IMR-90 (cell line): ENCODE measurements at regions not wholly inside any gene's neighbourhood (a gene's known extent, or its start where the extent isn't known, plus 50 kb on each side); places are given as distances from the start of the nearest gene placed in this dataset.
A peak's percentile ranks its signal among the peaks of the same experiment; 100 is the strongest.
"Not testable (repeated sequence)": the region's sequence is repeated elsewhere in the genome, so short reads cannot be mapped to it uniquely, and the experiment has no call there.

ENCODE experiments used
- BHLHE40 ChIP-seq: fragments of 150-350 bp; IDR thresholded peaks from 2 replicates; pipeline ENCODE4 v1.6.1; 2016; ENCODE audit warnings: mild to moderate bottlenecking, low read depth, low read length
- CEBPB ChIP-seq: IDR thresholded peaks from 2 replicates; pipeline ENCODE4 v1.6.1; 2012; ENCODE audit warnings: low read depth, low read length, improper control_type of control experiment
- MAFK ChIP-seq: IDR thresholded peaks from 2 replicates; pipeline ENCODE4 v1.6.1; 2012; ENCODE audit warnings: low read depth, low read length, improper control_type of control experiment
- MAZ ChIP-seq: IDR thresholded peaks from 2 replicates; pipeline ENCODE4 v1.6.1; 2012; ENCODE audit warnings: low read depth, mild to moderate bottlenecking, low read length, improper control_type of control experiment, moderate library complexity, borderline replicate concordance
- MXI1 ChIP-seq: IDR thresholded peaks from 2 replicates; pipeline ENCODE4 v1.6.1; 2012; ENCODE audit warnings: low read depth, mild to moderate bottlenecking, low read length, moderate library complexity, borderline replicate concordance
- NFE2L2 ChIP-seq: fragments of 150-350 bp; IDR thresholded peaks from 2 replicates; pipeline ENCODE4 v1.6.1; 2016; ENCODE audit warnings: low read depth, mild to moderate bottlenecking, low read length
- POLR2A ChIP-seq: IDR thresholded peaks from 2 replicates; pipeline ENCODE4 v1.6.1; 2012; ENCODE audit warnings: mild to moderate bottlenecking, low read depth, low read length
- RAD21 ChIP-seq: IDR thresholded peaks from 2 replicates; pipeline ENCODE4 v1.6.1; 2012; ENCODE audit warnings: low read length, improper control_type of control experiment
- RCOR1 ChIP-seq: IDR thresholded peaks from 2 replicates; pipeline ENCODE4 v1.6.1; 2012; ENCODE audit warnings: mild to moderate bottlenecking, low read length, improper control_type of control experiment; ENCODE audit not compliant: insufficient replicate concordance
- RFX5 ChIP-seq: IDR thresholded peaks from 2 replicates; pipeline ENCODE4 v1.8.0; 2012; ENCODE audit warnings: low read depth, mild to moderate bottlenecking, low read length, moderate library complexity
- SMC3 ChIP-seq: fragments of 150-350 bp; IDR thresholded peaks from 2 replicates; pipeline ENCODE4 v1.6.1; 2016; ENCODE audit warnings: low read depth, mild to moderate bottlenecking, antibody characterized with exemption, low read length, moderate library complexity
- TF ChIP-seq, protein P1 (sequence below): conservative IDR thresholded peaks from 2 replicates; pipeline ENCODE4 v1.5.1; 2012; ENCODE audit warnings: mild to moderate bottlenecking, low read depth, low read length, improper control_type of control experiment

DNA sequence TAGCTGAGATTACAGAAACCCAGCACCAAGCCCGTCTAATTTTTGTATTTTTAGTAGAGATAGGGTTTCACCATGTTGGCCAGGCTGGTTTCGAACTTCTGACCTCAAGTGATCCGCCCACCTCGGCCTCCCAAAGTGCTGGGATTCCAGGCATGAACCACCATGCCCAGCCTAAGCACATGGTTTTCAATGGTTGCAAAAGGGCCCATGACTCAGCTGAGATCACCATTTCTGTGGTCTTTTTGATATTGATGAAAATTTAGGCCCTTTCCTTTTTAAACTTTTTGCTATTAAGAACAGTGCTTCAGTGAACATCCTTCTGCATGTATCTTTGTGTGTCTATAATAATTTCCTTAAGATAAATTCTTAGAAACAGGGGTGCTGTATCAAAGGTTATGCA, 74.2 kb upstream of the CTBP2 start:
- TF ChIP-seq, protein P1, sequence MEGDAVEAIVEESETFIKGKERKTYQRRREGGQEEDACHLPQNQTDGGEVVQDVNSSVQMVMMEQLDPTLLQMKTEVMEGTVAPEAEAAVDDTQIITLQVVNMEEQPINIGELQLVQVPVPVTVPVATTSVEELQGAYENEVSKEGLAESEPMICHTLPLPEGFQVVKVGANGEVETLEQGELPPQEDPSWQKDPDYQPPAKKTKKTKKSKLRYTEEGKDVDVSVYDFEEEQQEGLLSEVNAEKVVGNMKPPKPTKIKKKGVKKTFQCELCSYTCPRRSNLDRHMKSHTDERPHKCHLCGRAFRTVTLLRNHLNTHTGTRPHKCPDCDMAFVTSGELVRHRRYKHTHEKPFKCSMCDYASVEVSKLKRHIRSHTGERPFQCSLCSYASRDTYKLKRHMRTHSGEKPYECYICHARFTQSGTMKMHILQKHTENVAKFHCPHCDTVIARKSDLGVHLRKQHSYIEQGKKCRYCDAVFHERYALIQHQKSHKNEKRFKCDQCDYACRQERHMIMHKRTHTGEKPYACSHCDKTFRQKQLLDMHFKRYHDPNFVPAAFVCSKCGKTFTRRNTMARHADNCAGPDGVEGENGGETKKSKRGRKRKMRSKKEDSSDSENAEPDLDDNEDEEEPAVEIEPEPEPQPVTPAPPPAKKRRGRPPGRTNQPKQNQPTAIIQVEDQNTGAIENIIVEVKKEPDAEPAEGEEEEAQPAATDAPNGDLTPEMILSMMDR = not testable (repeated sequence)
- TF ChIP-seq POLR2A, BHLHE40, MAFK, SMC3, RFX5, MAZ, RCOR1, RAD21: not testable (repeated sequence)
- peak; percentile 3; the same call in 1 of the 2 replicates for TF ChIP-seq NFE2L2
- peak; percentile 64; the same call in 1 of the 2 replicates for TF ChIP-seq CEBPB
- TF ChIP-seq MXI1 = peak; percentile 34; the same call in 1 of the 2 replicates
